ENCODE measurements at regions not wholly inside any gene's neighbourhood (a gene's known extent, or its start where the extent isn't known, plus 50 kb on each side); places are given as distances from the start of the nearest gene placed in this dataset.

DNA sequence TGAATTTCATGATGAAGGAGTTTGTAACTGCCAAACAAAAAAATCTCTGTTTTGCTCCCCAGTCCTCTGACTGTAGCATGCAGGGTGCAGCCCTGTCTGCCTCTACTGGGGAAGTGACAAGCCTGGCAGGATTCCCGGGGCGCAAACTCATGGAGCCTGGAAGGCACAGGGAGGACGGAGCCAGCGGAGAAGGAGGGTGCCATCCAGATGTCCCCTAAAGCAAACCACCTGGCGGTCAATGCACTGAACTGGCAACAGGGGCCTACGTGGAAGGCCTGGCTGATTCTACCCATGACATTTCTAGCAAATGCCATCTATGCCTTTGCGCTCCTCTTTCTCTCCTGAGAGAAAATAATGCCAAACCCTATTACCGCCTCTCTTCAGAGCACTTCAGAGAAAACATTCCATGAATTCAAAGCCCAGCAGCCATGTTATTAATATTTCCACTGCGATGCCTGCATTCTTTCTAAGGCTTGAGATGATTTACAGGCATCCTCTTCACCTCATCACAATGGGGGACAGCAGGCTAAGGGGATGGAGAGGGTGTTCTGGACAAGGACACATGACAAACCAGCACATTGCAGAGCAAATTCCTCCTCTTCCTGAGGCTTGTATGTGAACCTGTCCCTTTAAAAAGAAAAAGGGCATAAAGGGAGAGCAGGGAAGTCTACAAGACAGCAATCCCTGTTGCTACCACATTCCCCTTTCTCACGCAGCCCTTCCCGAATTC, 329.3 kb upstream of the NOCT start:
- no peak for DNase-seq

DNA sequence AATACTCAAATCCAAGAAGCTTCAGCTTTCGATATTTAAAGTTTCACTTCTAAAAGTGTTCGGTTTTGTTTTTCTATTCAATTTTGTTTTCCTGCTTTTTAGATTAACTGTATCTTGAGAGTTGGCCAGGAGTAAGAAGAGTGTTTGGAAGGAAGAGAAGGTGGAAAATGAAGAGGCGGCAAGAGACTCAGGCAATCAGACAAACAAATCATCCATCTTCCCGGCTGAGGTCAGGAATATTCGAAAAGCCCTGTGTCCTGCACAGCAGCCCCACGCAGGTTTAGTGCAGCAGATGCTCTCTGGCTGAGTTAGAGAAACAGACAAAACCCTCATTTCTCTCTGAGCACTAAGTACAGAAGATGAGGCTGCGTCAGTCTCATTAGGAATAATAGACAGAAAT, 330.3 kb upstream of the NOCT start:
- DNase-seq, result no peak

DNA sequence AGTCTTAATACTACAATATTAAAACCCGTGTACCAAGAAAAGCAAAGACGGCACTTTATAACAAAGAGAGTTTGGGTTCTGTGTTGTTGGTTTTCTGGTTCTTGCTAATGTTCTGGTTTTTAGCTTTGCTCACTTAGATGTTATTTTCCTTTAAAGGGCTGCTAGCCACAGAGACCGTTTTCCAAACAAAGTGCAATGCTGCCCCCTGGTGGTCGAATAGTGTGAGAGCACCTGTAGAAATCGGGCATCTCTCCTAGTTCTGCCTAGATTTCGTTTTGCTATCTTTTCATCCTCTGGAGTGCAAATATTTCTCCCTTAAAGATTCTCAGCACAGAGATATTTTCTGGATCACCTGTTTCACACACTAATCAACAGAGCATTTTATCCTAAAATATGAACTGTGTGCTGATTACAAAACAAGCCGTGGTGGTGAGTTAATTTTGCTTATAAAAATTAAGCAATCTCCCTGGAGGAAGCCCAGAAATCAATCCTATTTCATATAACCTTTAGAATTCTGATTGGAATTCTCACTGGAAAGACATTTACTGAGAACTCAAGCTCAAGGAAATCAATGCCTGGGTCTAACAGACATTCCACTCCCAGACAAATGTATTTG, 334.5 kb upstream of the NOCT start:
- DNase-seq, result peak; percentile 60

GRCh38 chr4:138680256-138680655, 335.3 kb upstream of the NOCT start:
- DNase-seq, result no peak

DNA sequence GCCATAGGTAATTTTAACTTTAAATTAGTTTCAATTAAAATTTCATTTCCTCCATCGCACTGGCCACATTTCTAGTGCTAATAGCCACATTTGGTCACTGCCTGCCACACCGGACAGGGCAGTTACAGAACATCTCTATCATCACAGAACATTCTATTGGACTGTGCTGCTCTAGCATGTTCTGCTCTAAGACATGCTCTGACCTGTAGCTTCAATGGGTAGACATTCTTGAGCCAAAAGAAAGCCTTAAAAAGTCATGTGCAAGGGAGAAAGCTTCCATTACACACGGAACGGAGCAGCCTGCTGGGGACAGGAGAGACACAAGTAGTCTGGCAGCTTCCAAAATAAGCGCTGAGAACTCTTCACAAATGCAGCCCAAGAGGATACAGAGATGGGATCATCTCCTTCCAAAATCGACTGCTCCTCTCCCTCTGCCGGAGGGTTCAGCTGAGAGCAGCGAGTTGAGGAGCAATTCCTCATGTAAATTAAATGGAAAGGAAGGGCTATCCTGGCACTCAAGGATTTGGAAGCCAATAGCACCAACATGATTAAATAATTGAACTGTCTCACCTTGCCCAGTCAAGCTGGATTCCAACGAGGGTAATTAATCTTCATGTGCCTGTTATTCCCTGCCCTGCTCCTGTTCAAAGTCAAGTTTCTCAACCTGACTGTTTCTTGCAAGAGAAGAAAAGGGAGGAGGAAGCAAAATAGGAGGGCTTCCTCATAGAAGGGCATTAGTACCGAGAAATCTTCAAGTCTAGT, 336.4 kb upstream of the NOCT start:
- DNase-seq, result no peak

GRCh38 chr4:138677748-138678147, 337.8 kb upstream of the NOCT start:
- DNase-seq, result no peak

DNA sequence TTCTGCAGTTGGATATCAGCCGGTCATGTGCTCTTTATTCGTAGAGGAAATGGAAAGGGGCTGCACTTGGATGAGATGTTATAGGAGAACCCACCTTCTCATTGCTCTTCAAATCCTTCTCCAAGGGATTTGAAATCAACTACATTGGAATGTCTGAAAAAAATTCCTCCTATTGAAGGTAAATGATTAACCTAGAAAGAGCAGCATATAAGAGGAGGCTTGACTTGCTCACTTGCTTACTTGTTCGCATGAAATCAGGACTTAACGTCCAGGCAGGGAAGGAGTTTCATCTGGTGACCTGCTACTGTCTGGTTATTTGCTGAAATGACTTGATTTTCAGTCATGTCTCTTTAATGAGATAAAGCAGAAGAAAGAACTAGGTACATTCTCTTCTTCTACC, 338.4 kb upstream of the NOCT start:
- no peak for DNase-seq

DNA sequence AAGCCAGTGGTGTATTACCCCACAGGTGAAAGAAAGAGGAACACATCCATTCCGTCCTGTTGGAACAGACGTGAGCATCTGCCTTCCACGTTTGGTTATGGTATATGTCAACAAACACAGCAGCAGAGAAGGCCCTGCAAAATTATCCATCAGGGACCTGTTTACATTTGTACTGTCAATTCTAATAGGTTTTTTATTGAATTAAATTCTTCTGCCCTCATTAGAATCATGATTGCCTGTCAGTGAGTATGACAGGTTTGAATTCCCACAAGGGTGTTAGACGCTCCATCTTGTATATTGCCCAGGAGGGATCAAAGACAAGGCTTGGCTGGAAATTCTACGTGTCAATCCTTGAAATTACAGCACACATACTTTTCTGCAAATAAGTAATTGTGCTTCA, 339.9 kb upstream of the NOCT start:
- no peak for DNase-seq

DNA sequence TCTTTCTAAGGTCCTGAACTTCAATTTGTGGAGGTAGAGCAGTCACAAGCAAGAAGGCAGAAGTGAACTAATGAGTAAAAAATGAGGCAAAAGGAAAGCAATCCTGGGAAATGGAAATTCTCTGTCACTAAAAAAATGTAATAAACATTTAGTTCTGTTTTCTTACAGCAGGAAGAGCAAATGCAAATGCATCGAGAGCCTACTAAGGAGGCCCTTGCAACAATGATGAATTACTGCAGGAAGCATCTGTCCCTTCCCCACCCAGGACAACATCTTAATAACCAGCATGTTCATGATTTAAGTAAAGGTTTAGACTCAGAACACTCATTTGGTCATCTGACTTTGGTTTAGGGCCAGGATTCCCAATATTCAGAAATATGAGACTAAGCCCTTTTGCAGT, 341.4 kb upstream of the NOCT start:
- DNase-seq, result no peak

GRCh38 chr4:138673053-138673452, 342.5 kb upstream of the NOCT start:
- DNase-seq, result no peak

DNA sequence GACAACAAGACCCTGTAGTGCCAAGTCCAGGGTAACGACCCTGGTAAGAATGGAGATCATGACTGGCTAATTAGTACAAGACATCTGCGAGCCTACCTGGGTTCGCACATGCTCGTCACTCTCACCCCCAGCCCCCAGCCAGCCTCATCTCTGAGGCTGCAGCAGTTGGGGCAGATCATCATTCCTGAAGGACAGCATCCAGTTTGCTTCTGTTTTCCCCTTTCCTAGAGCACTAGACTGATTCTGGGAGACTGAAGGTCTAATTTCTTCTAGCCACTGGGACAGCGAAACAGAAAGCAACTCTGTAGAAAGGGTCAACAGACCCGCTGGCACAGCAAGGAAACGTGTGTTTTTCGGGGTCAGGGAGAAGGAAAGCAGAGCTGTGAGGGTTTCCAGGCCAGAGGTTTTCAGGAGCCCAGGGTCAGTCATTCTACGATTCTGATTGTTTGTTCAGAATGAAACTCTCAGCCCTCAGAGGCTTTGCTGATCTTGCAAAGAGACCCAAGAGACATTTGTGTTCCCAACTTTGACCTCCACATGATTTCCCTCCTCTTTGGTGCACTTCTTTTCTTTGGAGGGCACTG, 343.1 kb upstream of the NOCT start:
- DNase-seq, result no peak

DNA sequence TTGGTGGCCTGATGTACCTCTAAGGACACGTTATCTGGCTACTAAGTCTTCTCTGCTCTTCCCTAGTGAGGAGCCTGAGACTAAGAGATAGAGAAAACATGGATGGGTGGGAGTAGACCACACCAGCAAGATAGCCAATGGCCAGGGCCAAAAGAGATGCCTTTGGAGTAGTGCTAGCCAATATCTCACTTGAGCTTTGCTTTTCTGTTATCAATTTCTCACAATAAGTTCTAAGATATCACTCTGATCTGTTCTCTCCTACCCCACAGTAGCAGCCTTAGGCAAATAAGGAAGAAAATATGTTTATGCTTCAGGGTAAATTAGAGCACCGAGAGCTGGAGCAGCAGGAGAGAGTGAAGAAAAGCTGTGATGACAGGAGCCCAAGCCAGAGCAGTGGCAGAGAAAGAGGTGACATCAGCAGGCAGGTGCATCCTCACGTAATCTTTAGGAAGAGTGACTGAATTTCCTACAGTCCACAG, 343.9 kb upstream of the NOCT start:
- no peak for DNase-seq

DNA sequence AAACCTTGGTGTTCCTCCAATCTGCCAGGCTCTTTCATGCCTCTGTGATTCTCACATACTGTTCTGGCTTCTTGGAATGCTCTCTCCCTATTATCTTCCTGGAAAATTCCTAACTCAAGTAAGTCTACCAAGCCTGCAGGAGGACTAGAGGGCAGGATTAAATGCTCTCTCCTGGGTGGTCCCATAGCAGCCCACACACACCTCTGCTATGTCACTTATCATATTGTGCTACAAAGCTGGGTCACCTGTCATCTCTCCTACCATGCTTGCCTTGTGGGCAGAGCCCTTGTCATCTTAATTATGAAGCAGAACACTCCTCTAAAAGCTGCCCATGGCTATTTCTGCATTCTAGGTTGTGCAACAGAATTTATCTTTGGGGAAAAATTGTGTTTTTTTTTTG, 344.5 kb upstream of the NOCT start:
- no peak for DNase-seq

- no peak for DNase-seq
Observed at GRCh38 chr4:138670681-138671080, 344.9 kb upstream of the NOCT start.

DNA sequence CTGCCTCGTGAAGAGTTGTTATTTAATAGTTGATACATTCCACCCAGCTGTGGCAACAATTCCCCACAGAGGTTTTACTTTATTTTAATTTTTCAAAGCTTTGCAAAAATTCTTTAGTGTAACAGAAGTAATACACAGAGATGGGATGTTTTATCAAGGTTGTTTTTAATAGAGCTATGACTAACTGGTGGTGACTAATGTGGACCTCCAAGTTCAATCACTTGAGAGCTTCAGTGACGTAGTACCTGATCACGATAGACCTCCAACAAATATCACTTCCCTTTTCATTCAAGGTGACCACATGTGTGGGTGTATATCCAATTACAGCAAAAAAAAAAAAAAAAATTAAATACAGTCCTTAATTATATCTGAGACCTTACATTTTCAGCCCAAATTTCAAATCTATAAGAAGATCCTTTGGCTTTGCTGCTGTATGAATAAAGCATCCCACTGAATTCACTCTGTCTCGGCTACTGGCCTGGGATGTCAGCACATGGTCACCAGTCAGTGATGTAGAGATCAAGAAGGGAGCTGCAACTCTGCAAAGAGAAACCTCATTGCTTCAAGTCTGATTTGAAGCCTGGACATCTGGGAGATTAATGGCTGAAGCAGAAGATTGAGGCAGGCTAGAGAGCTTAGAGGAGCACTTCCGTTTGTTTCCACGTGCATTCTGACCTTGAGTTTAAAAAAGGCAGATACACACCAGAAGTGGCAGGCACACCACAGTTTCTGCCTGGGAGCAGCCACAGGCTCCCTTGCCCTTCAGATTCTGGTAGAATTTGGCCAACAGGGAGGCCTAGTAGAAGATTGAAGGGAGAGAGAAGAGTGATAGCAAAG, 345.9 kb upstream of the NOCT start:
- no peak for DNase-seq

DNA sequence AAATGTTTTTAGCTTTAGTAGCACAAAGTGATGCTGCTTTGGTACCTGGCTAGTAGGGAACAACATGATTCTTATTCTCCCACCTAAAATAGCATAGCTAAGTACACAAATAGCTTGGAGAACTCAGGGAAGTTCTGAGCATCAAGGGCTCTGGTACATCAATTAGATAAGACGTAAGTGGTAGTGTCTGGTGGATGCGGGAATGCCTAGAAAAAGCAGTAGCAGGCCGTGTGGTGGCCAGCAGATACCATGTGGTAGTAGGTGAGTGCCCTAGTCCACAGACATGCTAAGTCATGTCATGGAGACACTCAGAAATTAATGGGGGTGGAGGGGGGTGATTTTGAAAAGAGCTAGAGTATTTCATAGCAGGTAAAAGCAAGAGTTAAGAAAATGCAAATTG, 347.3 kb upstream of the NOCT start:
- no peak for DNase-seq

GRCh38 chr4:138666366-138666765, 349.2 kb upstream of the NOCT start:
- DNase-seq, result no peak

GRCh38 chr4:138665851-138666250, 349.7 kb upstream of the NOCT start:
- no peak for DNase-seq

GRCh38 chr4:138663883-138664282, 351.7 kb upstream of the NOCT start:
- DNase-seq, result no peak

DNA sequence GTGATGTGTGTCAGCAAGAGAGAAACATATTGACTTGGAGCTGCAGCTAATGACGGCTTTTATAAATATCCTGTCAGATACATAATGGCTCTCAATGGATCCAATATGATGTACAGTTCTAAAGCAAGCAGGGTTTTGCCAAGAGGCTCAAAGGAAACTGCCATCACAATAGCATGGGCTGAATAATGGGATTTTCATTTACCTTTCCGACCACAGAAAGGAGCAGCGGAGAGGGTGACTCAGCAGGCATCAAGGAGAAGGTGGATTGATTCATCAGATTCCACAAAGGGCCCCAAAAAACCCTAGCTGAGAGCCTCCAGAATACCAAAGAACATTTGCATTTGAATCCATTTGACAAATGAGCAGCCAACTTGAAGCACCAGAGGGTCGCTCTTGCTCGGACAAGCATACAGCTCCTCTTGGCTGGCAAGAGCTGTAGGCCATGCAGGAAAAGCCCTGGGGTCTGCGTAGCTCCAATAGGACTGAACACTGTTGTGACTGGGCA, 355.7 kb upstream of the NOCT start:
- no peak for DNase-seq

DNA sequence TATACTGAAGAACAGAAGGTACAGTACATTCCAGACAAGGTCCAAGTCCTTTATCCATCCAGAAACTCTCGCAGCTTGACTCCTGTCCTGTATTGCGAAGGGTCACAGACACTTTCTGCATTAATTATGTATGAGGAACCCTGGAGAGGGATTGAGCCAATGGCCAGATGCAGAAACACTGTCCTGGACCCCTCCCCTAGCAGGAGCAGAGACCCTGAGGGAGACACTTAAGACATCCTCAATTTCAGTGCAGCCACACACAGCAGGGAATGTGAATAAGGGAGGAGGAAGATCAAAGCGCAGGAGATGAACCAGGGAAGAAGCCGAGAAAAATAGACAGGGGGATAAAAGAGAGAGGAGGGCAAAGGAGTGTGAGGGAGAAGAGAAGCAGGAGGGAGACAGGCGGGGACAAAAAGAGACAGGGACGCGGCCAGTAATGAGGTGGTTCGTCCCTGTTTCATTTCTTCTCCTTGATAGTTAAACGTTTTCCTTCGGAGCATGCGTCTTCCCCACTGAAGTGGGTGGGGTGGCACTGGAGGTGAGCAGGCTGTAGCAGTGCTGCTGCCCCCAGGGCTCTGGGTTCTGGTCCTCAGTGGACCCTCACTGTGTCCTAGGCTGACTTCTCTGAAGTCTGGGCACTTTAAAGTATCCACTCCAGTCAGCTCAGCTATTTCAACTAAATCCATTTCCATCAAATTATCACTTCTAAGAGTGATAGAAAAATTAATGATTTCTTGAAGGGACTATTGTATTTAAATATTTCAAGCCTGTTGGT, 356.4 kb upstream of the NOCT start:
- DNase-seq, result no peak

DNA sequence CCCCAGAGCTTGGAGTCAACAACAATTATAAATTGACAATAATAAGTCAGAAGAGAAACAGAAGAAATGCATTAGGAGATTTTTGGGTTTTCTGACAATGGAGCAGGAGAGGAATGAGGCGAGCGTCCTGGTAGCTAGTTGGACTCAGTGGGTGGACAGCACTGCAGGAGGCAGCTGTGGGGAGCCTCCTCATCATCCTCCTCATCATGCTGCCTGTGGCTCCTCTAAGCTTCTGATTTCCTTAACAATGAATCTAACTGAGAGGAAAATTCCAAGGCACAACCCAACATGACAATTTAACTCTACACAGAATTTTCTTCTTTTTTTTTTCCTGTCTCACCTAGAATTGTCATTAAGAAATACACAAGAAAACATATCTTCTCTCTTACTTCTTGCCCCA, 357.1 kb upstream of the NOCT start:
- no peak for DNase-seq

Measured in effector CD8-positive, alpha-beta T cell (primary cell).